ENCODE measurements at regions not wholly inside any gene's neighbourhood (a gene's known extent, or its start where the extent isn't known, plus 50 kb on each side); places are given as distances from the start of the nearest gene placed in this dataset.

DNA sequence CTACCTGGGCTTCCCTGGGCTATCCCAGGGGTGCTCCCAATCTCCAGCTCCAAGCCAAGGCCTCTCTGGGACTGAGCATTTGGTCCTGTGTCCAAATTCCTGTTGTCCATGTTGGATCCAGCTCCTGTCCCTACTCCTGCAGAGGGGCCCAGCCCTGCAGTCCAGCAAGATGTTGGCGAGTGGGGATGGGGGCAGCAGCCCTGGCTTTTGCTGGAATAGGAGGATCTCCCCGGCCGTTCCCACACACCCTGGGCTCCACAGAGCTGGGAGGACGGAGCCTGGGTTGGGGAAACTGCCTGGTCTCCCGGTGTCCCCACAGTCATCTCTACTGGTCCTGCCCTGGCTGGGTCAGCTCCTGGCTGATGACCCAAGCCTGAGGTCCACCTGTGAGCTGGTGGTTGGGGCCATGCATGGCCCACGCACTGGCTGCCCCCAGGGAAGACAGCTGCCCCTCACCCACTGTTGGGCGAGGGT lies 219.6 kb upstream of the C14orf180 start:
- Histone ChIP-seq H3K79me2 (ENCODE audit: control insufficient read depth, insufficient read depth, low read length) (no peaks in the 10 kb centered on the region), H3K4me3 (no peak overlapping the region), H3K4me1 (replicated peaks in 1 of 2; ENCODE audit: control insufficient read depth in 2 of 2, insufficient read depth in 2 of 2, low read length in 2 of 2) (peaks cover 0 to 4% of the 10 kb centered on the region in 2 experiments; a peak in 1 of 5 replicates), H3K36me3 (ENCODE audit: control insufficient read depth, insufficient read depth, low read length) (no peaks in the 10 kb centered on the region), H3K27me3 (ENCODE audit: control insufficient read depth in 2 of 2, insufficient read depth in 2 of 2, low read length in 2 of 2) (peaks cover 0 to 17% of the 10 kb centered on the region in 2 experiments; a peak in 2 of 5 replicates), H3K9me3 (replicated peaks; ENCODE audit: control insufficient read depth, insufficient read depth, low read depth, low read length) (no peaks in the 10 kb centered on the region), H2AFZ (ENCODE audit: low read depth, low read length) (no peak overlapping the region), H3K9ac (ENCODE audit: insufficient read depth in 1 of 2, low read depth in 2 of 2, low read length in 2 of 2) (no peak overlapping the region; a peak in 1 of 4 replicates), H3K9me1 (ENCODE audit: control insufficient read depth, insufficient read depth, low read length) (no peaks in the 10 kb centered on the region), H3K27ac (ENCODE audit: extremely low read depth, low read depth, low read length) (no peak overlapping the region), H4K20me1 (replicated peaks; ENCODE audit: control insufficient read depth, insufficient read depth, low read length) (no peaks in the 10 kb centered on the region), H3K4me2 (ENCODE audit: insufficient read depth, low read length) (no peak overlapping the region)
- WGBS (ENCODE audit: insufficient coverage, low coverage, missing lambda C conversion rate): 2% methylated on average over 6 of the region's 7 CpGs
- BruUV-seq (replicated peaks): no TSS peak
- in situ Hi-C loops (cut with MboI) (no loop called here), intact Hi-C loops (cut with micrococcal nuclease) (no loop called here)
- FAIRE-seq (no peak), ATAC-seq (no peak), DNase-seq (ENCODE audit: extremely low read depth in 1 of 4, low spot score in 3 of 4) (no peak)
- ChIA-PET POLR2A (interaction anchor here (0.7 kb wide), 1 partner anchor 39 kb away, joined by 3 read pairs; no protein-coding TSS in a partner anchor), CTCF (ENCODE audit: low intra/inter-chr PET ratio) (no interaction called here)
- no peak for TF ChIP-seq ZFPM2 (CRISPR knock-in tag; IDR thresholded peaks at IDR 0.05)
- TF ChIP-seq FOXA3 (CRISPR knock-in tag; conservative IDR thresholded peaks at IDR 0.05 in 1 of 2, IDR thresholded peaks at IDR 0.05 in 1 of 2): no peak
- TF ChIP-seq ESRRA (IDR thresholded peaks at IDR 0.05; ENCODE audit: borderline replicate concordance, low read depth): no peak
- TF ChIP-seq, protein P1, sequence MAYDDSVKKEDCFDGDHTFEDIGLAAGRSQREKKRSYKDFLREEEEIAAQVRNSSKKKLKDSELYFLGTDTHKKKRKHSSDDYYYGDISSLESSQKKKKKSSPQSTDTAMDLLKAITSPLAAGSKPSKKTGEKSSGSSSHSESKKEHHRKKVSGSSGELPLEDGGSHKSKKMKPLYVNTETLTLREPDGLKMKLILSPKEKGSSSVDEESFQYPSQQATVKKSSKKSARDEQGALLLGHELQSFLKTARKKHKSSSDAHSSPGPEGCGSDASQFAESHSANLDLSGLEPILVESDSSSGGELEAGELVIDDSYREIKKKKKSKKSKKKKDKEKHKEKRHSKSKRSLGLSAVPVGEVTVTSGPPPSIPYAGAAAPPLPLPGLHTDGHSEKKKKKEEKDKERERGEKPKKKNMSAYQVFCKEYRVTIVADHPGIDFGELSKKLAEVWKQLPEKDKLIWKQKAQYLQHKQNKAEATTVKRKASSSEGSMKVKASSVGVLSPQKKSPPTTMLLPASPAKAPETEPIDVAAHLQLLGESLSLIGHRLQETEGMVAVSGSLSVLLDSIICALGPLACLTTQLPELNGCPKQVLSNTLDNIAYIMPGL (CRISPR knock-in tag; IDR thresholded peaks at IDR 0.05): no peak
- TF ChIP-seq, protein P2, sequence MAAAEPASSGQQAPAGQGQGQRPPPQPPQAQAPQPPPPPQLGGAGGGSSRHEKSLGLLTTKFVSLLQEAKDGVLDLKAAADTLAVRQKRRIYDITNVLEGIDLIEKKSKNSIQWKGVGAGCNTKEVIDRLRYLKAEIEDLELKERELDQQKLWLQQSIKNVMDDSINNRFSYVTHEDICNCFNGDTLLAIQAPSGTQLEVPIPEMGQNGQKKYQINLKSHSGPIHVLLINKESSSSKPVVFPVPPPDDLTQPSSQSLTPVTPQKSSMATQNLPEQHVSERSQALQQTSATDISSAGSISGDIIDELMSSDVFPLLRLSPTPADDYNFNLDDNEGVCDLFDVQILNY (CRISPR knock-in tag; IDR thresholded peaks at IDR 0.05): no peak
- no peak for TF ChIP-seq MECOM (CRISPR knock-in tag; IDR thresholded peaks at IDR 0.05)
- TF ChIP-seq, protein P3, sequence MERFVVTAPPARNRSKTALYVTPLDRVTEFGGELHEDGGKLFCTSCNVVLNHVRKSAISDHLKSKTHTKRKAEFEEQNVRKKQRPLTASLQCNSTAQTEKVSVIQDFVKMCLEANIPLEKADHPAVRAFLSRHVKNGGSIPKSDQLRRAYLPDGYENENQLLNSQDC (CRISPR knock-in tag; IDR thresholded peaks at IDR 0.05): no peak
- TF ChIP-seq, protein P4, sequence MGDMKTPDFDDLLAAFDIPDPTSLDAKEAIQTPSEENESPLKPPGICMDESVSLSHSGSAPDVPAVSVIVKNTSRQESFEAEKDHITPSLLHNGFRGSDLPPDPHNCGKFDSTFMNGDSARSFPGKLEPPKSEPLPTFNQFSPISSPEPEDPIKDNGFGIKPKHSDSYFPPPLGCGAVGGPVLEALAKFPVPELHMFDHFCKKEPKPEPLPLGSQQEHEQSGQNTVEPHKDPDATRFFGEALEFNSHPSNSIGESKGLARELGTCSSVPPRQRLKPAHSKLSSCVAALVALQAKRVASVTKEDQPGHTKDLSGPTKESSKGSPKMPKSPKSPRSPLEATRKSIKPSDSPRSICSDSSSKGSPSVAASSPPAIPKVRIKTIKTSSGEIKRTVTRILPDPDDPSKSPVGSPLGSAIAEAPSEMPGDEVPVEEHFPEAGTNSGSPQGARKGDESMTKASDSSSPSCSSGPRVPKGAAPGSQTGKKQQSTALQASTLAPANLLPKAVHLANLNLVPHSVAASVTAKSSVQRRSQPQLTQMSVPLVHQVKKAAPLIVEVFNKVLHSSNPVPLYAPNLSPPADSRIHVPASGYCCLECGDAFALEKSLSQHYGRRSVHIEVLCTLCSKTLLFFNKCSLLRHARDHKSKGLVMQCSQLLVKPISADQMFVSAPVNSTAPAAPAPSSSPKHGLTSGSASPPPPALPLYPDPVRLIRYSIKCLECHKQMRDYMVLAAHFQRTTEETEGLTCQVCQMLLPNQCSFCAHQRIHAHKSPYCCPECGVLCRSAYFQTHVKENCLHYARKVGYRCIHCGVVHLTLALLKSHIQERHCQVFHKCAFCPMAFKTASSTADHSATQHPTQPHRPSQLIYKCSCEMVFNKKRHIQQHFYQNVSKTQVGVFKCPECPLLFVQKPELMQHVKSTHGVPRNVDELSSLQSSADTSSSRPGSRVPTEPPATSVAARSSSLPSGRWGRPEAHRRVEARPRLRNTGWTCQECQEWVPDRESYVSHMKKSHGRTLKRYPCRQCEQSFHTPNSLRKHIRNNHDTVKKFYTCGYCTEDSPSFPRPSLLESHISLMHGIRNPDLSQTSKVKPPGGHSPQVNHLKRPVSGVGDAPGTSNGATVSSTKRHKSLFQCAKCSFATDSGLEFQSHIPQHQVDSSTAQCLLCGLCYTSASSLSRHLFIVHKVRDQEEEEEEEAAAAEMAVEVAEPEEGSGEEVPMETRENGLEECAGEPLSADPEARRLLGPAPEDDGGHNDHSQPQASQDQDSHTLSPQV (IDR thresholded peaks at IDR 0.05): no peak
- no peak for TF ChIP-seq TFAM (CRISPR knock-in tag; conservative IDR thresholded peaks at IDR 0.05)
- no peak for TF ChIP-seq FIP1L1 (IDR thresholded peaks at IDR 0.05; ENCODE audit: low read depth, low read length, poor library complexity, severe bottlenecking)
- no peak for TF ChIP-seq SLC30A9 (CRISPR knock-in tag; IDR thresholded peaks at IDR 0.05)
- TF ChIP-seq ZBTB8A (IDR thresholded peaks at IDR 0.05; ENCODE audit: partially characterized antibody): no peak
- no peak for TF ChIP-seq ZBTB7A (IDR thresholded peaks at IDR 0.05; ENCODE audit: borderline replicate concordance, control insufficient read depth, low read depth, low read length)
- no peak for TF ChIP-seq ZNF830 (CRISPR knock-in tag; IDR thresholded peaks at IDR 0.05)
- TF ChIP-seq ZFP30 (CRISPR knock-in tag; IDR thresholded peaks at IDR 0.05; ENCODE audit: borderline replicate concordance): no peak
- TF ChIP-seq POLR2H (tag; IDR thresholded peaks at IDR 0.05; ENCODE audit: low read depth): no peak

Data from K562 (cell line).